ENCODE measurements at regions not wholly inside any gene's neighbourhood (a gene's known extent, or its start where the extent isn't known, plus 50 kb on each side); places are given as distances from the start of the nearest gene placed in this dataset.

DNA sequence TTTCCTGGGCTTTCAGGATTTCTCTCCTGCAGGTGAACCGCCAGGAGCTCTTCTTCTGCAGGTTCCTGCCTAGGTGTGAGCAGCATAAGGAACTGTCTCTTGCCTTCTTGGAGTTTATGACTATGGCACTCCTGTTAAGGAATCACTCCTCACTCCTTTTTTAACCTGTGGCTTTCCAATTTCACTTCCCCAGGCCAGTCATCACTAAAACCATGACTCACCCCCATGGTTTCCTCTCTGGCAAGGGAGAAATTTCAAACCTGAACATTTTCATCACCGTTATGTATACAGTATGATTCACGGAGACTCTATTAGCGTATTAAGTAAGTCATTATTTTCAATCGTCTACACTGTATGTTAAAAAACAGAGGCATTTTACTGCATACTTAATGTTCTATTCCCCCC, 78.2 kb upstream of the ARID1B start:
- TF ChIP-seq, protein P1, sequence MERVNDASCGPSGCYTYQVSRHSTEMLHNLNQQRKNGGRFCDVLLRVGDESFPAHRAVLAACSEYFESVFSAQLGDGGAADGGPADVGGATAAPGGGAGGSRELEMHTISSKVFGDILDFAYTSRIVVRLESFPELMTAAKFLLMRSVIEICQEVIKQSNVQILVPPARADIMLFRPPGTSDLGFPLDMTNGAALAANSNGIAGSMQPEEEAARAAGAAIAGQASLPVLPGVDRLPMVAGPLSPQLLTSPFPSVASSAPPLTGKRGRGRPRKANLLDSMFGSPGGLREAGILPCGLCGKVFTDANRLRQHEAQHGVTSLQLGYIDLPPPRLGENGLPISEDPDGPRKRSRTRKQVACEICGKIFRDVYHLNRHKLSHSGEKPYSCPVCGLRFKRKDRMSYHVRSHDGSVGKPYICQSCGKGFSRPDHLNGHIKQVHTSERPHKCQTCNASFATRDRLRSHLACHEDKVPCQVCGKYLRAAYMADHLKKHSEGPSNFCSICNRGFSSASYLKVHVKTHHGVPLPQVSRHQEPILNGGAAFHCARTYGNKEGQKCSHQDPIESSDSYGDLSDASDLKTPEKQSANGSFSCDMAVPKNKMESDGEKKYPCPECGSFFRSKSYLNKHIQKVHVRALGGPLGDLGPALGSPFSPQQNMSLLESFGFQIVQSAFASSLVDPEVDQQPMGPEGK (CRISPR knock-in tag; IDR thresholded peaks at IDR 0.05; ENCODE audit: borderline replicate concordance): no peak
- no peak for TF ChIP-seq RARB (CRISPR knock-in tag; IDR thresholded peaks at IDR 0.05)
- TF ChIP-seq GLIS3 (CRISPR knock-in tag; IDR thresholded peaks at IDR 0.05): no peak
- TF ChIP-seq, protein P2, sequence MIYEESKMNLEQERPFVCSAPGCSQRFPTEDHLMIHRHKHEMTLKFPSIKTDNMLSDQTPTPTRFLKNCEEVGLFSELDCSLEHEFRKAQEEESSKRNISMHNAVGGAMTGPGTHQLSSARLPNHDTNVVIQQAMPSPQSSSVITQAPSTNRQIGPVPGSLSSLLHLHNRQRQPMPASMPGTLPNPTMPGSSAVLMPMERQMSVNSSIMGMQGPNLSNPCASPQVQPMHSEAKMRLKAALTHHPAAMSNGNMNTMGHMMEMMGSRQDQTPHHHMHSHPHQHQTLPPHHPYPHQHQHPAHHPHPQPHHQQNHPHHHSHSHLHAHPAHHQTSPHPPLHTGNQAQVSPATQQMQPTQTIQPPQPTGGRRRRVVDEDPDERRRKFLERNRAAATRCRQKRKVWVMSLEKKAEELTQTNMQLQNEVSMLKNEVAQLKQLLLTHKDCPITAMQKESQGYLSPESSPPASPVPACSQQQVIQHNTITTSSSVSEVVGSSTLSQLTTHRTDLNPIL (CRISPR knock-in tag; IDR thresholded peaks at IDR 0.05; ENCODE audit: low read depth): no peak
- TF ChIP-seq, protein P3, sequence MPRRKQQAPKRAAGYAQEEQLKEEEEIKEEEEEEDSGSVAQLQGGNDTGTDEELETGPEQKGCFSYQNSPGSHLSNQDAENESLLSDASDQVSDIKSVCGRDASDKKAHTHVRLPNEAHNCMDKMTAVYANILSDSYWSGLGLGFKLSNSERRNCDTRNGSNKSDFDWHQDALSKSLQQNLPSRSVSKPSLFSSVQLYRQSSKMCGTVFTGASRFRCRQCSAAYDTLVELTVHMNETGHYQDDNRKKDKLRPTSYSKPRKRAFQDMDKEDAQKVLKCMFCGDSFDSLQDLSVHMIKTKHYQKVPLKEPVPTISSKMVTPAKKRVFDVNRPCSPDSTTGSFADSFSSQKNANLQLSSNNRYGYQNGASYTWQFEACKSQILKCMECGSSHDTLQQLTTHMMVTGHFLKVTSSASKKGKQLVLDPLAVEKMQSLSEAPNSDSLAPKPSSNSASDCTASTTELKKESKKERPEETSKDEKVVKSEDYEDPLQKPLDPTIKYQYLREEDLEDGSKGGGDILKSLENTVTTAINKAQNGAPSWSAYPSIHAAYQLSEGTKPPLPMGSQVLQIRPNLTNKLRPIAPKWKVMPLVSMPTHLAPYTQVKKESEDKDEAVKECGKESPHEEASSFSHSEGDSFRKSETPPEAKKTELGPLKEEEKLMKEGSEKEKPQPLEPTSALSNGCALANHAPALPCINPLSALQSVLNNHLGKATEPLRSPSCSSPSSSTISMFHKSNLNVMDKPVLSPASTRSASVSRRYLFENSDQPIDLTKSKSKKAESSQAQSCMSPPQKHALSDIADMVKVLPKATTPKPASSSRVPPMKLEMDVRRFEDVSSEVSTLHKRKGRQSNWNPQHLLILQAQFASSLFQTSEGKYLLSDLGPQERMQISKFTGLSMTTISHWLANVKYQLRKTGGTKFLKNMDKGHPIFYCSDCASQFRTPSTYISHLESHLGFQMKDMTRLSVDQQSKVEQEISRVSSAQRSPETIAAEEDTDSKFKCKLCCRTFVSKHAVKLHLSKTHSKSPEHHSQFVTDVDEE (CRISPR knock-in tag; IDR thresholded peaks at IDR 0.05): no peak
- no peak for TF ChIP-seq SNAI2 (CRISPR knock-in tag; IDR thresholded peaks at IDR 0.05)
- TF ChIP-seq ZNF8 (CRISPR knock-in tag; IDR thresholded peaks at IDR 0.05): no peak
- no peak for TF ChIP-seq ZNF565 (CRISPR knock-in tag; conservative IDR thresholded peaks at IDR 0.05; ENCODE audit: low read depth)
